ENCODE measurements at regions not wholly inside any gene's neighbourhood (a gene's known extent, or its start where the extent isn't known, plus 50 kb on each side); places are given as distances from the start of the nearest gene placed in this dataset.

GRCh38 chr2:129863350-129863749 lies 116.1 kb upstream of the RAB6C start:
- H3K4me3 ChIP-seq (ENCODE audit: low read depth, low read length), result no peak overlapping the region
- no peaks in the 10 kb centered on the region for H3K27me3 ChIP-seq (ENCODE audit: control insufficient read depth, insufficient read depth, low read length)
- ChIA-PET POLR2A (no interaction called here), CTCF (no interaction called here)
- DNase-seq (ENCODE audit: low read depth, low spot score), result no peak
- H3K27ac ChIP-seq (ENCODE audit: low read depth, low read length), result no peak overlapping the region
- no peak for TF ChIP-seq CTCF (IDR thresholded peaks at IDR 0.05; ENCODE audit: low read depth, low read length)
- no peaks in the 10 kb centered on the region for H3K9me3 ChIP-seq (ENCODE audit: control insufficient read depth, insufficient read depth, low read length)

DNA sequence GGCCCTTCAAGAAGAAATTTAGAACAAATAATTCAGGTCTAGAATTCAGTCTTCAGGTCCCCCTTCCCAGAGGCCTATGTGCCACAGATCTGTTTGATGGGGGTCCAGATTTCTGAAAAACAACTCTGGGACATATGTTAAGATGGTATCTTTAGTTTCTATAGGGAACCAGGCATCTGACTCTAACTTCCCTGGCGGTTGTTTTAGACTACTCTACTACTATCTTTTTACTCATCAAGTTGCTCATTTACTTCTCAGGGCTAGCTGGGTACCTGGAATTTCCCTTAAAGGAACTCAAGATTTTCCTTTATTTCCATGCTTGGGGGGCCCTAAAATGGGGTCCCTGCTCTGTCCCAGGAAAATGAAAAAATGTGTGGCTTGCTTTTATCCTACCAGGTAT lies 114.7 kb upstream of the RAB6C start:
- POLR2A ChIA-PET, result no interaction called here
- no peak for DNase-seq (ENCODE audit: low read depth, low spot score)
- CTCF ChIA-PET, result no interaction called here
- Histone ChIP-seq H3K4me3 (ENCODE audit: low read depth, low read length) (no peak overlapping the region), H3K27ac (ENCODE audit: low read depth, low read length) (no peak overlapping the region), H3K27me3 (ENCODE audit: control insufficient read depth, insufficient read depth, low read length) (no peaks in the 10 kb centered on the region), H3K9me3 (ENCODE audit: control insufficient read depth, insufficient read depth, low read length) (no peaks in the 10 kb centered on the region)
- TF ChIP-seq CTCF (IDR thresholded peaks at IDR 0.05; ENCODE audit: low read depth, low read length), result no peak

DNA sequence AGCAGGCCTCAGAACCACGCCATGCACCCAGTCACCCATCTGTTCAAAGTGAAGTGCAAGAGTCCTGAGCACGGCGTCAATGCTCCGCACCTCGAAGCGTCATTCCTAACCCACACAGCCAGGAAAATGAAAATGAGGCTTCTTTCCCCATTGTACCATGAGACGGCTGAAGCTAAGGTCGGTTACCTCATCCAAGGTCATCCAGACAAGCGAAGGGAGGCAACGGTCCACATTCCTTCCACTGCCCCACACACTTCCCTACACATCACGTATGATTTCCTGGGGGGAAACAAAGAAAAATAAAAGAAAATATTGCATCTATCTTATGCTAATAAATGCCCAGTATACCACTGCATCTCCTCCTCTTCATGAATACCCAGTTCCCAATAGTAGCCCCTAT lies 113.5 kb upstream of the RAB6C start:
- H3K9me3 ChIP-seq (ENCODE audit: control insufficient read depth, insufficient read depth, low read length), result no peaks in the 10 kb centered on the region
- POLR2A ChIA-PET, result no interaction called here
- no peaks in the 10 kb centered on the region for H3K27me3 ChIP-seq (ENCODE audit: control insufficient read depth, insufficient read depth, low read length)
- no peak overlapping the region for H3K27ac ChIP-seq (ENCODE audit: low read depth, low read length)
- no peak for DNase-seq (ENCODE audit: low read depth, low spot score)
- TF ChIP-seq CTCF (IDR thresholded peaks at IDR 0.05; ENCODE audit: low read depth, low read length), result no peak
- CTCF ChIA-PET, result no interaction called here
- H3K4me3 ChIP-seq (ENCODE audit: low read depth, low read length), result no peak overlapping the region

GRCh38 chr2:129866391-129866790 lies 113.1 kb upstream of the RAB6C start:
- CTCF ChIA-PET, result no interaction called here
- TF ChIP-seq CTCF (IDR thresholded peaks at IDR 0.05; ENCODE audit: low read depth, low read length), result no peak

GRCh38 chr2:129868151-129868550 lies 111.3 kb upstream of the RAB6C start:
- ChIA-PET CTCF (no interaction called here), POLR2A (no interaction called here)
- Histone ChIP-seq H3K27me3 (ENCODE audit: control insufficient read depth, insufficient read depth, low read length) (no peaks in the 10 kb centered on the region), H3K9me3 (ENCODE audit: control insufficient read depth, insufficient read depth, low read length) (no peaks in the 10 kb centered on the region), H3K27ac (ENCODE audit: low read depth, low read length) (no peak overlapping the region), H3K4me3 (ENCODE audit: low read depth, low read length) (no peak overlapping the region)
- DNase-seq (ENCODE audit: low read depth, low spot score), result no peak
- no peak for TF ChIP-seq CTCF (IDR thresholded peaks at IDR 0.05; ENCODE audit: low read depth, low read length)

More at GRCh38 chr2:129866391-129866790, 113.1 kb upstream of the RAB6C start:
- no peak for DNase-seq (ENCODE audit: low read depth, low spot score)
- no peak overlapping the region for H3K27ac ChIP-seq (ENCODE audit: low read depth, low read length)
- no peaks in the 10 kb centered on the region for H3K27me3 ChIP-seq (ENCODE audit: control insufficient read depth, insufficient read depth, low read length)
- H3K9me3 ChIP-seq (ENCODE audit: control insufficient read depth, insufficient read depth, low read length), result no peaks in the 10 kb centered on the region
- POLR2A ChIA-PET, result no interaction called here
- no peak overlapping the region for H3K4me3 ChIP-seq (ENCODE audit: low read depth, low read length)

Measured in AG04450 (cell line).